DMS53 treated with DMSO at 0.1 percent for 48 hours (cell line): ENCODE measurements at regions not wholly inside any gene's neighbourhood (a gene's known extent, or its start where the extent isn't known, plus 50 kb on each side); places are given as distances from the start of the nearest gene placed in this dataset.

Source experiments
- DNase-seq: peaks from one replicate; lab custom pipeline; 2025; ENCODE audit not compliant: unreplicated experiment; lab: John Stamatoyannopoulos, UW

DNA sequence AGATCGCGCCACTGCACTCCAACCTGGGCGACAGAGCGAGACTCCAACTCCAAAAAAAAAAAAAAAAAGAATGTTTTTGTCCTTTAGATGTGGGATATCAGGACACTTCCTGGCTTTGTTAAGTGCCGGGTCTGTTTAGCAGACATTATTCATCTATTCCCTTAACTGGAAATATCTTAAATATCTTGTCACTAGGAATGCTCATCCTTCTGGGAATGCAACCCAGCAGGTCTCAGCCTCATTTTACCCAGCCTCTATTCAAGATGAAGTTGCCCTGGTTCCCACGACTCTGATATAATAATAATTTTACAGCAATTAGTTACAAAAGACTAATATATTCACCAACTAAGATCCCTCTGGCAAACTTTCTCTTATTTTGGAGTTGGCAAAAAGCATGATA is 260.9 kb upstream of the SLITRK3 start:
- DNase-seq, result no peak

DNA sequence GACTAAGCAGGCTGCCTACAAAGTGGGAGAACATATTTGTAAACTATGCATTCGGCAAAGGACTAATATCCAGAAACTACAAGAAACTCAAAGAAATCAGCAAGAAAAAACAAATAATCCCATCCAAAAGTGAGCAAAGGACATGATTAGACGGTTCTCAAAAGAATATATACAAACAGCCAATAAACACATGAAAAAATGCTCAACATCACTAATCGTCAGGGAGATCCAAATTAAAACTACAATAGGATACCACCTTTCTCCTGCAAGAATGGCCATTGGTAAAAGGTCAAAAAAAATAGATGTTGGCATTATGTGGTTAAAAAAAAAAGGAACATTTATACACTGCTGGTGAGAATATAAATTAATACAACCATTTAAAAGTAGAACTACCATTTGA is 259.6 kb upstream of the SLITRK3 start:
- no peak for DNase-seq

DNA sequence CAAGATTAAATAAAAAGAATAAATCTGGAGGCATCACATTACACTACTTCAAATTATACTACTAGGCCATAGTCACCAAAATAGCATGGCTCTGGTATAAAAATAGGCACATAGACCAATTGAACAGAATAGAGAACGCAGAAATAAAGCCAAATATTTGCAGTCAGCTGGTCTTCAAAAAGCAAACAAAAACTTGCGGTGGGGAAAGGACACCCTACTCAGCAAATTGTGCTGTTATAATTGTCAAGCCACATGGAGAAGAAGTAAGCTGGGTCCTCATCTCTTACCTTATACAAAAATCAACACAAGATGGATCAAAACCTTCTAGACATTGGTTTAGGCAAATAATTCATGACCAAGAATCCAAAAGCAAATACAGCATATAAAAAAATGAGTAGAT is 259.2 kb upstream of the SLITRK3 start:
- DNase-seq, result no peak

DNA sequence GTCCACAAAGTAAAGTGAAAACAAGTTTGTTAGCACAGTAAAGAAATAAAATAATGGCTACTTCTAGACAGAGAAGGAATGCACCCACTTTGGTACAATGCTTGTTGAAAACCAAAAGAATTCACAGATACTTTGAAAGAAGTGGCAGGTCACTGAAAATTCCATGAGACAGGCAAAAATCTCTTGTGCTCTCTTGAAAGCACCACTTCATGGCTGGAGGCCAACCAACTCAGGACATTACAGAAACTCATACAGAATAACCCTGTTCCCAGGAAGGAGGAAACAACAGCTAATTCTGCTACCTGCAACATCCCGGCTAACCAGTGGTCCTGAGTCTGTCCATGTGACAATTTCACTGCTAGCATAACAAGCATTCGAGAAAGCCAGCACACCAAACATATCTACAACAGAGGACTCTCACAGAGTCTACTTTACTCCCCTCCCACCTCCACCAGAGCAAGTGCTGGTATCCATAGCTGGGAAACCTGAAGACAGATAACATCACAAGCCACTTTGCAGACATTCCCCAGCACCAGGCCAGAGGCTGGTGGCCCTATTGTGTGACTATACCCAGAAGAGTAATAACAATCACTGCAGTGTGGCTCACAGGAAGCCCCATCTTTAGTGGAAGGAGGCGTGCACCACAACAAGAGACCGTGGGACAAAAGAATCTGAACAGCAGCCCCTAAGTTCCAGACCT is 255.3 kb upstream of the SLITRK3 start:
- no peak for DNase-seq

DNA sequence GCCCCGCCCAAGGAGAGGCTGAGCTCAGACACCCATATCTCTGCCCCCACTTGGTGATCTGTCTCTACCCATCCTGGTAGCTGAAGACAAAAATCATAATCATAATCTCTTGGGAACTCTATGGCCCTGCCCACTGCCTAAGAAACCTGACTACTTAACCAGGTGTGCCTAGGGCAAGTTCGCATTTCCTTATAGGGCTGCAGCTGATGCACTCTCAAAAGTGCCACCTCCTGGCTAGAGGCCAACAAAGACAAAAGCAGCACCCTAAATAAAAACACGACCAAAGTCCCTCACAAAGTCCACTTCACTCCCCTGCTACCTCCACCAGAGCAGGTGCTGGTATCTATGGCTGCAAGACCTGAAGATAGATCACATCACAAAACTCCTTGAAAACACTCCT is 250.4 kb upstream of the SLITRK3 start:
- DNase-seq, result no peak

DNA sequence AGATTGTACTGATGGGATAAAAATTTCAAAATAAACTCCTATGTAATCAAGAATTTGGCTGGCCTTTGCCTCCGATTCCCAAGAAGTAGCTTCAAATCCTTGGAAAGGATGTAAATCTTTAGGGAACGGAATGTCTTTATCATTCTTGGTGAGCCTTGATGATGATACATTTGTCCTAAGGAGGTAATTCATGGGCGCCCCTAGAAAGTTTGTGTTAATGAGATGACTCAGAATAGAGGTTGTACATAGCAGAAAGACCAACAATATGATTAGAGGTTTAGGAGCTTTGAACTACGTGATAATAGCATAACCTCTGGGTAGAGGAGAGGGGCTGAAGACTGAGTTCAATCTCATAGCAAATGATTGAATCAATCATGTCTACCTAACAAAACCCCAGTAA is 248.6 kb upstream of the SLITRK3 start:
- DNase-seq, result no peak

DNA sequence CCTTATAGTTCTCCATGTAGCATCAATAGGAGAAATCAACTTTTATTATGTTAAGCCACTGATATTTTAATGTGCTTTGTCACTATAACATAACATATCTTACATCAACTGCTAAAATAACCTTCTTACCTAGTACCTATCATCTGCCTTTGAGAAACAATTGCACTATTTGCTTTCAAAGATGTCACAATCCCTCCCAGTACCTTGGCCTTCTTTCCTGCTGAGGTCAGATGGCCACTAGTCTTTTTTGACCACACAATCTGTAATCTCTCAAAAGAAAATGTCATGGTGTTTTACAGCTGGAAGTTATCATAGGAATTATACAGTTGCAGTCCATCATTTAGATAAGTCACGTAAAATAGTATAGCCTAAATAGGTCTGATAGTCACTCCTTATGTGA is 247.5 kb upstream of the SLITRK3 start:
- no peak for DNase-seq

DNA sequence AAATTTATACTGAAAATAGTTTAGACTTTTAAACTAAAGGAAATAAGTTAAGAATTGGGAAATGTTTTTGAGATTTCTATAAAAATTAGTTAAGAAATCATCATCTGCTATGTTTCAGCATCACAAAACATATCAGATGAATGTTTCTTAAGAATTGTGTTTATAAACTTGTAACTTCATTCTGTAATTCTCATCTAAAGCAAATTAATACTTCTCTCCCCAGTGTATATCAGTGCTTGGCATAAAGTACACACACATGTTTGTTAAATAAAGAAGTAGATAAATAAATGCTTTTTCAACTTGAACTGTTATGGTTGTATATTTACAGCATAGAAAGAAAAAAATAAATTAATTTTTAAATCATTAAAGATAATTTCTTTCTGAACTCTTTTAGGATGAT is 245.9 kb upstream of the SLITRK3 start:
- DNase-seq, result no peak

DNA sequence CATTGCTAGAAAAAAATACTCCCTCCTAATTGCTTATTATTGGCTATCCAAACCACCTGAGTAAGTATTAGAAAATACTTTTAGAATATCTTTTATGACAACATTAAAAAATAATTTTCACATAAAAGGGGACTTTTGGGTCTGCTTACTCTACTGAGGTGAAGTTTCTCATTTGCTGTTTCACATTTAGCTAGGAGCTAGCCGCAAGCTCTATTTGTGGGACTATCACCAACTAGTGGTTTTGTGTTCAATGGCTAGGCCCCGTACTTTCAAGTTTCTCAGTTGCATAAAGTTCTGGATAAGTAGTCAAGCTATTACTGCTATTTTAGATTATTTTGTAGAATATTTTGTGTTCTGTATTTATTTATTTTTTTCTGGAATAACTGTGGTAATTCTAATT is 244.2 kb upstream of the SLITRK3 start:
- DNase-seq, result no peak

DNA sequence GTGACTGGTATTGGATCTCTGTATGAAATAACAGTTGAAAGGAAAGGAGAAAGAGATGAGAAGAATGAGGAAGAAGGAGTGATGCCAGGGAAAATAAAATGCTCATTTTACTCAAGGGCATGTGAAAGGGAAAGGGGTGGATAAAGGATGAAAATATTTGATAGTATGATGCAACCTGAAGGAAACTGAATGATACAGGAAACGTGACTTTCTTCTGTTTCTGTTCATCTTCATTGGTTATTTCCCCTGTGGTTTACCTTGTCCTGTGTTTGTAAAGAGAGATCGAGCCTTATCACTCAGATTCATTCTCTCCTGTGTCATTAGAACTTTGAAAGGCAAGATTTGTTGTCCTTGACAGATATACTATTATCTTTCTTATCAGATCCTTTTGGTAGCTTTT is 243.6 kb upstream of the SLITRK3 start:
- DNase-seq, result no peak

DNA sequence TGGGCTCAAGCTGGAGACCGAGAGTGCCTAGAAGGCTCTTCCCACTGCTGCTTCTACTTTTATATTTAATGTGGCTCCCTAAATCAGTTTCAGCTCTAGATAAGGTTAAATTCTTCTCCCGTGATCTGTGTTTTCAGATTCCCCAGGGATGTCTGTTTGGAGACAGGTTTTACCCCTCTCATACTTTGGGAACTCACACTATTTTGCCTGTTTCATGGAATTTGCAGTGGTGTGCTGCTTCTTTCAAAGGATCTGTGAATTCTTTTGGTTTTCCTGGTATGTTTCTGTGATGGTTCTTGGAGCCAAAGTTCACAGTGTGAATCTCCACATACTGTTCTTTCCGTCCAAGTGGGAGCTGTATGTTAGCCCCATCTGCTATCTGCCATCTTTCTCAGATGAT is 238.3 kb upstream of the SLITRK3 start:
- DNase-seq, result no peak

DNA sequence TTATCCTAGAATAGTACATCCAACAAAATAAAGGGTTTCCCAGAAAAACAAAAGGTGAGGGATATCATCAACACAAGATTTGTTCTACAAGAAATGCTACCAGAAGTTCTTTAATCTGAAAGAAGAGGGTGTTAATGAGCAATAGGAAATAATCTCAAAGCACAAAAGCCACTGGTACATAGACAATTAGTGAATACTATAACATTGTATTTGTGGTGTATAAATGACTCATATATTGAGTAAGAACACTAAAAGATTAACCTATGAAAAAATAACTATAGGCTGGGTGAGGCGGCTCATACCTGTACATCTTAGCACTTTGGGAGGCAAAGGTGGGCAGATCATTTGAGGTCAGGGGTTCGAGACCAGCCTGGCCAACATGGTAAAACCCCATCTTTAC is 210.2 kb upstream of the SLITRK3 start:
- no peak for DNase-seq

DNA sequence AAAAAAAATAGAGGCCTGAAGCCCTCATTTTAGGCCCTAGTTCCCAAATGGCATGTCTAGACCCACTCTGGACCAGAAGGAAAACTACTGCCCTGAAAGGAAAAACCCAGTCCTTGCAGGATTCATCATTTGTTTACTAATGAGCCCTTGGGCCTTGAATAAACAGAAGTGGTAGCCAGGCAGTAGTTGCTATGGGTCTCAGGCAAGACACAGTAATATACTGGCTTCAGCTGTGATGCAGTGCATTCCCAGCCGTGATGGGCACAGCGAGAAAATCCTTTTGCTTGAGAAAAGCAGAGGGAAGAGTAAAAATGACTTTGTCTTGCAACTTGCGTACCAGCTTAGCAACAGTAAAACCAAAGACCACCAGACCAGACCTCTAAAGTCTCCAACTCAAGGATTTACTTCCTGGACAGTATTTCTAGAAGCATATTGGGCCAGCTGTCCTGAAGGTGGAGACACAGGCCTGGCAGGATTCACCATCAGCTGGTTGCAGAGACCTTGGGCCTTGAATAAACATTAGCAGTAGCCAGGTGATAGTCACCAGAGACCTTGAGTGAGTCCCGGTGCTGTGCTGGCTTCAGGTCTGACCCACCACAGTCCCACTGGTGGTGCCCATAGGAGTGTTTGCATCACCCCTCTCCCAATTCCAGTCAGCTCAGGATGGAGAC is 208.3 kb upstream of the SLITRK3 start:
- peak; percentile 40 for DNase-seq

DNA sequence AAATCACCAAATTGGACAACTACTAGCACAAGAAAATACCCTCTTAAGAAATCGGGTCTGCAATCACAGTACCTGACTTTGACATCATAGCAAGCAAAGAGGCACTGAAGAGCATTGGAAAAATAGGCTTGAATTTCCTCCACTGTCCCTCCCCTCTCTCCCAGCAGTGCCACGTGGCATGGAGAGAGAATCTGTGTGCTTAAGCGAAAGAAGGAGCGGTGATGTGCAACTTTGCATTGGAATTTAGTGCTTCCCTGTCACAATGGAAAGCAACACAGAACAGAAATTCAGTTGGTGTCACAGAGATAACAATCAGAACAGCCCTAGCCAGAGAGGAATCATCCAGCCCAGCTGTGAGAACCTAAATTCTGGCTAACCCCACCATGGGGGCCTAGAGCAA is 207.5 kb upstream of the SLITRK3 start:
- DNase-seq, result no peak

DNA sequence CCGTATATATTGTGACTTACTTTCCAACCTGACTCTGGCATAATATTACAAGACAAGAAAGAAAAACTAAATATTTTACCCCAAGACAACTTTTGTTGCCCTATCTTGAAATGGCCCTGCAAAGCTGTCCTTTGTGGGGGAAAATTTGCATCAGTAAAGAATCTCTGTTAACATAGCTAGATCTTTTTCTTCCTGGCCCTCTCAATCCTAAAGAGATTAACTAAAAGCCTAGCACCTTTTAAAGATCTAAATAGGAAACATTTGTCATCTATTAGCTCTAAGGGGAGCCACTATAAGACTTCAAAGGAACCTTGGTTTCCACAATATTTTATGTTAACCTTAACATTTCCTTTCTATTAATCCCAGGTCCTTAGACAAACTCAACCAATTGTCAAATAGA is 199.0 kb upstream of the SLITRK3 start:
- DNase-seq, result no peak

DNA sequence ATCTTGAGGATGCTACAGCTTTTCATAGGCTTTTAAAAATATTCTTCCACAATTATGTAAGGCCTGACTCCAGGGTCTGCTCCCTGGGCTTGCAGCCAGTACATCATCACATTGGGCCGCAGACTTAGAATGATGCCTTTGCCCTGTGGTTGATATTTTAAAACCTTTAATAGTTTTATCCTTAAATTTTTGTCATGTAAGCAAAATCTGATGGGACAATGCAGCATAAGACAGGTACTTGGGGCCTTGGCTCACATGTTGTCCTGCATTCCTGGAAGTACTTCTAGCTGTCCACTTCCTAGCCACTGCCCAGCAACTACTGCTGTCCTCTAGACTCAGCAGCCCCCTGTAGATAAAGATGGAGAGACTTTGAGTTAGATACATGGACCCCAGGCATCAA is 197.3 kb upstream of the SLITRK3 start:
- DNase-seq, result no peak

DNA sequence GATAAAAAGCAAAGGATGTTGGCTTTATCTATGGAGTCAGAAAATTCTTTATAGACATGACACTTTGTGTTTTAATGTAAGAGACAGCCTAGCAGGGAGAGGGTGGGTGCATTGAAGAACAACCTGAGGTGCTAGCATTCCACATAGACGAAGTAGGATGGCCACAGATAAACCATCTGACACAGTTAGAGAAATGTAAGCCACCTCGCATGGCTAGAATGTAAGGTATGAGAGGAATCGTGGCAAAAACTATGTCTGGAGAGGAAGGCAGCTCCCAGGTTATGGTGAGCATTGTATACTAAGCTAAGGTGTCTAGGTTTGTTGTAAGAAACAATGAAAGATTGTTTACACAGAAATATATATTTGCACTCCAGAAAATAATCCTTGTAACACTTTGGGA is 194.0 kb upstream of the SLITRK3 start:
- no peak for DNase-seq

DNA sequence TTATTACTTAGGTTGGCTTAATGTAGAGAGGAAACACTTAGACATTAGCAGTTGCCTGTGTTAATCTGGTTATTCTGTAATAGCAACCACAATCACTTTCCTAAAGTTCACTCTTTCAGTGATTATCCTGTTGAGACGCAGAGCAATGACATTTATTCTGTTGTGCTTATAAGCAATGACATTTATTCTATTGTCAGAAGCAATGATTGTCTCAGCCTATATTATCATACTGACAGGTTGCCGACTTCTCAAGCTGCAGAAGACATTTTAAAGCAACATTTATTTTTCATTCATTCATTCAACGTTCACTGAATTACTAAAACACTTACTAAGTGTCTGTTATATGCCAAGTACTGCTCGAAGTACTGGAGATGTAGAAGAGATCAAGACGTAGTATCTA is 193.5 kb upstream of the SLITRK3 start:
- DNase-seq, result no peak

DNA sequence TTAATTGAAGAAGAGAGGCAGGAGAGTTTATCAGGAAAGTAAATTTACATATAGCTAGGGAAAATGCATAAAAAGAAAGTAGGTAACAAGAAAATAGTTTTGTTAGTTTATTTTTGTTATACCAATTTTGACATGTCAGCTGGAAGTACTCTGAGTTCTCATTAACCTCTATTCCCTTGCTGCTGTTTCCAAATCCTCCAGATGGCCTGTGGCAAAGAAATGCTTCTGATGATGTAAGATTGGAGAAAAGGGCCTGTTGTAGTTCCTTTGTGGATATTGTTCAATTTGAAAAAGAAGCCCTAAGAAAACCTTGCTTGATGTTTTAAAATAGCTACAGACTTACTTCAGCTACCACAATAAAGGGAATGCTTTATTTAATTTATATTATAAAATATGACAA is 192.9 kb upstream of the SLITRK3 start:
- no peak for DNase-seq

DNA sequence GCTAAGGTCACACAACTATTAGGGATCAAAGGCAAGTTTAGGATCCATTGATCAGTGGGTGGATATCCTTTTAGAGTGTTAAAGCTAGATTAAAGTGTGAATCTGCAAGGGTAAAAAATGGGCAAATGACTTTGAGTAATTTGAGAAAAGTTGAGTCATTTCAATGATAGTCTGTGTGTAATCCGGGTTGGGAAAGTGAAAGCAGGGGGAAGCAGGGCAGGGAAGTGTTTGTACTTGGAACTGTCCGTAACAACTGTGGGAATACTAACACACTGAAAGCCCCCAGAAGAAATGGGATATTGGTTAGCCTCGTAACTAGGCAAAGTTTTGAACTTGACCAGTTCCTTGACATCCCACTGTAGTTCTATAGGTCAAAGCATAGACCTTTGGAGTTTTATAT is 187.2 kb upstream of the SLITRK3 start:
- no peak for DNase-seq

DNA sequence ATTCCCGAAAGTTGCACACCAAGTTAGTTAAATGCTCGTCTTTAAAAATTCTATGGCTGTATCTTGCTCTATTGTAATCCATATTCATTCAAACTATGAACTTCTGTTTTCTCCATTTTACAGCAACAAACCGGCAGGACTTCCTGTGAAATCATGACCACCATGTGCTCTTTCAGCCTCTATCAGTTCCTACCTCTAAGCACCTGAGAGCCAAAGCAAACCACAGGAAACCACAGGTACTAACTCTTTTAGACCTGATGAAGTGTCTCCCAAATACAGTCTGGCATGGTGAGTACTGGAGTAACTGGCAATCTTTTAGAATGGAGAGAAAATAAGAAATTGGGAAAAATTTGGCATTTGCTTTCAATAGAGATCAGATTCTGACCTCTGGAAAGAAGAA is 186.5 kb upstream of the SLITRK3 start:
- DNase-seq, result no peak

DNA sequence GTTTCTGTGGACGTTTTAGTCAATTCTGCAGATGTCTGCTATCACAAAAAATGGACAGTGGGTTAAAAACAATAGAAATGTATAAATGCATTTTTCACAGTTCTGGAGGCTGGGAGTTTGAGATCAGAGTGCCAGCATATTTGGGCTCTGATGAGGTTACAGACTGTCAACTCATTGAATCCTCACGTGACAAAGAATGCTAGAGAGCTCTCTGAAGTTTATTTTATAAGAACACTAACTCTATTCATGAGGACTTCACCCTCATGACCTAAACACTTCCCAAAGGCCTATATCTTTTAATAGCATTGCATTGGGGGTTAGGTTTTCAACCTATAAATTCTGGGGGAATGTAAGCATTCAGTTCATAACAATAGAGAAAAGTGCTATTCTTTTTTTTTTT is 182.6 kb upstream of the SLITRK3 start:
- no peak for DNase-seq

DNA sequence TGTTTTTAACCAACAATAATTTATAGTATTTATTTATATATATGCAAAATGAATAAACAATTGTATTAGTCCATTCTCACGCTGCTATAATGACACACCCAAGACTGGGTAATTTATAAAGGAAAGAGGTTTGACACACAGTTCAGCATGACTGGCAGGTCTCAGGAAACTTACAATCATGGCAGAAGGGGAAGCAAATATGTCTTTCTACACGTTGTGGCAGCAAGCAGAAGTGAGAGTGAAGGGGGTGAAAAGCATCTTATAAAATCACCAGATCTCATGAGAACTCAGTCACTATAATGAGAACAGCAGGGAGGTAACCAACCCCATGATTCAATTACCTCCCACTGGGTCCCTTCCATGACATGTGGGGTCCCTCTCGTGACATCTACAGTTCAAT is 162.8 kb upstream of the SLITRK3 start:
- DNase-seq, result no peak
